Activated T-helper 17 cell treated with anti-CD3 and anti-CD28 coated beads, Interleukin-2, amount 50 U/mL, for 72 hours (primary cell): ENCODE measurements at regions not wholly inside any gene's neighbourhood (a gene's known extent, or its start where the extent isn't known, plus 50 kb on each side); places are given as distances from the start of the nearest gene placed in this dataset.
"Not testable (repeated sequence)": the region's sequence is repeated elsewhere in the genome, so short reads cannot be mapped to it uniquely, and the experiment has no call there.

Experiments
- ATAC-seq: fragments of 150-1000 bp; cut with Tn5 transposase; replicated peaks from 2 replicates; pipeline ENCODE4 v1.10.0; 2021; ENCODE audit warnings: mild to moderate bottlenecking, moderate library complexity
- H3K27ac Mint-ChIP-seq: one replicate; pipeline ENCODE4 v1.8.0; 2022; ENCODE audit warnings: mixed read lengths
- H3K27me3 Mint-ChIP-seq: one replicate; pipeline ENCODE4 v1.8.0; 2022; ENCODE audit warnings: mixed read lengths
- H3K36me3 Mint-ChIP-seq: one replicate; pipeline ENCODE4 v1.8.0; 2022; ENCODE audit warnings: low read depth, mild to moderate bottlenecking, mixed read lengths
- H3K4me1 Mint-ChIP-seq: one replicate; pipeline ENCODE4 v1.8.0; 2022; ENCODE audit warnings: mixed read lengths
- H3K4me3 Mint-ChIP-seq: one replicate; pipeline ENCODE4 v1.8.0; 2022; ENCODE audit warnings: mild to moderate bottlenecking, mixed read lengths
- H3K9me3 Mint-ChIP-seq: one replicate; pipeline ENCODE4 v1.8.0; 2022; ENCODE audit warnings: mixed read lengths

GRCh38 chr17:13120864-13121263 is 103.0 kb upstream of the ELAC2 start:
- Mint-ChIP-seq H3K4me3 (no peak overlapping the region), H3K27me3 (peaks cover 7% of the 10 kb centered on the region), H3K27ac (no peak overlapping the region), H3K4me1 (no peaks in the 10 kb centered on the region), H3K36me3 (no peaks in the 10 kb centered on the region), H3K9me3 (no peaks in the 10 kb centered on the region)
- ATAC-seq: no peak

GRCh38 chr17:13118311-13118710 is 100.5 kb upstream of the ELAC2 start:
- H3K9me3 Mint-ChIP-seq: no peaks in the 10 kb centered on the region
- peaks cover 10% of the 10 kb centered on the region for H3K27me3 Mint-ChIP-seq
- H3K4me1 Mint-ChIP-seq: no peaks in the 10 kb centered on the region
- H3K27ac Mint-ChIP-seq: no peak overlapping the region
- H3K36me3 Mint-ChIP-seq: no peaks in the 10 kb centered on the region
- H3K4me3 Mint-ChIP-seq: no peak overlapping the region
- ATAC-seq: no peak

GRCh38 chr17:13117616-13118015 is 99.8 kb upstream of the ELAC2 start:
- Mint-ChIP-seq H3K4me3 (no peak overlapping the region), H3K27me3 (peaks cover 14% of the 10 kb centered on the region), H3K4me1 (no peaks in the 10 kb centered on the region), H3K27ac (no peak overlapping the region), H3K36me3 (no peaks in the 10 kb centered on the region), H3K9me3 (no peaks in the 10 kb centered on the region)
- no peak for ATAC-seq

DNA sequence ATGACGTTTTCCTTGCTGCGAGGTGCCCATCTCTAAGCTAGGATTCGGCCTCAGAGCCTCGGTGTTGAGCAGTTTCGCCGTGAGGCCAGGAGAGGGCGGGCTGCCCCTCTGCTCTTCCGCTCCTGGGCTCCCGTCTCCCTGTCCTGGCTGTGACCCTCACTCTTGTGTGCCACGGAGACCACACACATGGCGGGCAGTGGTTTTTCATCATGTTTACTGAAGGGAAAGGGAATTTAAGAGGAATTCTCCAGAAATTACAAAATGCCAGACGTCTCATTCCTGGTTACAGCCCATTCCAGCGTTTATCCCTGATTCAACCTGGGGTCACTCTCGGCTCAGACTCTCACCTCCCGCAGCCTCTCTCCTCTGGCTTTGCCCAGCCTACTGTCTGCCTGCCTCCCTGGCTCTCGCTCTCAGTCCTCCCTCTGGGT is 96.8 kb upstream of the ELAC2 start:
- ATAC-seq: no peak
- H3K9me3 Mint-ChIP-seq: no peaks in the 10 kb centered on the region
- no peak overlapping the region for H3K4me3 Mint-ChIP-seq
- no peaks in the 10 kb centered on the region for H3K4me1 Mint-ChIP-seq
- H3K27ac Mint-ChIP-seq: no peak overlapping the region
- H3K27me3 Mint-ChIP-seq: peaks cover 16% of the 10 kb centered on the region
- no peaks in the 10 kb centered on the region for H3K36me3 Mint-ChIP-seq

GRCh38 chr17:13113821-13114525 is 96.1 kb upstream of the ELAC2 start:
- Mint-ChIP-seq H3K9me3 (no peaks in the 10 kb centered on the region), H3K27me3 (peaks cover 16% of the 10 kb centered on the region), H3K36me3 (no peaks in the 10 kb centered on the region), H3K4me3 (no peak overlapping the region), H3K4me1 (no peaks in the 10 kb centered on the region), H3K27ac (no peak overlapping the region)
- ATAC-seq: no peak

DNA sequence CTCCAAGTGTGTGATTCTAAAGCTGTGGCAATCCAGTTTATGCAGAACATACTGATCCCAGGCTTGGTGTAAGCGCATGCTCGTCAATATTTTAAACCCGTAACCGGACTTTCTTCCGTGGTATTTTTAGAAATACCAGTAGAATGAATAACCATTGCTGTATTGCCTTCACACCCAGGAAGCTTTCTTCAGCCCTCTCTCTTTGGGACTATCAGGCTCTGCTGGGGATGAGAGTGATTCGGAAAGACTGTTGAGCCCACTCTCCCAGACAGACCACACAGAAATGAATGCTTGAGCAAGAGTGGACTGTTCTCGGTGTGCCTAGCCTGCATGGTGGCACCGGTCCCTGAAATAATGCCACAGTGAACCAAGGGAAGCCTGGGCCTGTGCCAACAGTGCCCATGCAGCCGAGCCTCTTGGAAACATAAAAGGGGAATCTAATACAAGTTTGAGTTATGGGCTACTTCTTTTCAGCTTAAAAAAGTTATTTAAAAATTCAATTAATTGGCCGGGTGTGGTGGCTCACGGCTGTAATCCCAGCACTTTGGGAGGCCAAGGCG is 89.9 kb upstream of the ELAC2 start:
- no peak for ATAC-seq
- no peaks in the 10 kb centered on the region for H3K4me1 Mint-ChIP-seq
- no peaks in the 10 kb centered on the region for H3K9me3 Mint-ChIP-seq
- H3K27me3 Mint-ChIP-seq: peaks cover 10% of the 10 kb centered on the region
- H3K36me3 Mint-ChIP-seq: no peaks in the 10 kb centered on the region
- H3K27ac Mint-ChIP-seq: no peak overlapping the region
- H3K4me3 Mint-ChIP-seq: no peak overlapping the region

DNA sequence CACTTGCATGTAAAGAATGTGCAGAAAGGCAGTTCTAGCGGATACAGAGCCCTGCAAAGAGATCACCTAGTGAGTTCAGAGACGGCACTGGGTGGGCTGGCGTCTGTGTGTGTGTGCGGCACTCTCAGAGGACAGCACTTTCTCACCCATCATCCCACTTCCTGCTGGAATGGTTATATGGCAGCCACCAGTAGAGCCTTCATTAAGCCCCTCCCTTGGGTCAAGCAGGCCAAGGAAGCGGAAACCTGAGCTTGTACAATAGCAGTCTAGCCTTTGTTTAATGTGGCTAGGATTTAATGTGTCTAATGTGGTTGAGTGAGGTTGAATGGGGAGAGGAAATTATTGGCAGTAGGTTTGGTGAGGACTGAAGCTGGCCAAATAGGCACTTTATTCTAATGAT is 88.3 kb upstream of the ELAC2 start:
- Mint-ChIP-seq H3K4me1 (no peaks in the 10 kb centered on the region), H3K27ac (no peak overlapping the region), H3K36me3 (no peaks in the 10 kb centered on the region), H3K9me3 (no peaks in the 10 kb centered on the region), H3K27me3 (peaks cover 3% of the 10 kb centered on the region), H3K4me3 (no peak overlapping the region)
- no peak for ATAC-seq

DNA sequence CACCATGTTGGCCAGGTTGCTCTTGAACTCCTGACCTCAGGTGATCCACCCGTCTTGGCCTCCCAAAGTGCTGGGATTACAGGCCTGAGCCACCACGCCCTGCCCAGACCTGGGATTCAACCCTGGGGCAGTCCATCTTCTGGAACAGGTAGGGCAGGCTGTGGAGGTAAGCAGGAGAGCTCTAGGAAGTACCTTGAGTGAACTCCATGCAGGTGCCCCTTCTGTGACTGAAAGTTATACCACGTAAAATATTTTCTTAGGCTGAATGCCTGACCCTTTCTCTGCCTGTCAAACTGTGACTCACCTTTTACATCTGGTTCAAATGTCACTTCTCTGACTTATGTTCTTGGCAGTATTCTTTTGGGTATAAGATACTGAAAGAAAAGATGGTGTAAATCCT is 86.7 kb upstream of the ELAC2 start:
- Mint-ChIP-seq H3K36me3 (no peaks in the 10 kb centered on the region), H3K4me3 (no peak overlapping the region), H3K9me3 (no peaks in the 10 kb centered on the region), H3K27me3 (peaks cover 7% of the 10 kb centered on the region), H3K27ac (no peak overlapping the region), H3K4me1 (no peaks in the 10 kb centered on the region)
- no peak for ATAC-seq

DNA sequence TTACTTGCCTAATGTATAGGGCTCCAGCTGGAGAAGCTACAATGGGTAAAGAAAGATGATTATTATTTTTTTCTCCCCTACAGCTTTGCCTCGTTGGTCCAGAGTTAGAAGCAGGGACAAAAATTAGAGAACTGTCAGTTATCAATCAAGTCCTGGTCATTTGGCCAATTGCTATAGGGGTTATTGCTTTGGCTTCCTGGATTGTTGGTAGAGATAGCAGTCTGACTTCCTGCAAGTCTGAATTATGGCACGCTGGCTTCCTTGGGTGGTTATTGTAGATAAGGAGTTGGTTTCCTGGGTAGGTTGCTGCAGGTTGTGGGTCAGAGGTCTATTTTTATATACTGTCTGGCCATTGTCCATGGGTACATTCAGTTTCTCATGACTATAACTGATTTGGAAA is 84.7 kb upstream of the ELAC2 start:
- Mint-ChIP-seq H3K4me3 (no peak overlapping the region), H3K4me1 (no peaks in the 10 kb centered on the region), H3K27me3 (peaks cover 7% of the 10 kb centered on the region), H3K9me3 (no peaks in the 10 kb centered on the region), H3K36me3 (no peaks in the 10 kb centered on the region), H3K27ac (no peak overlapping the region)
- ATAC-seq: no peak

DNA sequence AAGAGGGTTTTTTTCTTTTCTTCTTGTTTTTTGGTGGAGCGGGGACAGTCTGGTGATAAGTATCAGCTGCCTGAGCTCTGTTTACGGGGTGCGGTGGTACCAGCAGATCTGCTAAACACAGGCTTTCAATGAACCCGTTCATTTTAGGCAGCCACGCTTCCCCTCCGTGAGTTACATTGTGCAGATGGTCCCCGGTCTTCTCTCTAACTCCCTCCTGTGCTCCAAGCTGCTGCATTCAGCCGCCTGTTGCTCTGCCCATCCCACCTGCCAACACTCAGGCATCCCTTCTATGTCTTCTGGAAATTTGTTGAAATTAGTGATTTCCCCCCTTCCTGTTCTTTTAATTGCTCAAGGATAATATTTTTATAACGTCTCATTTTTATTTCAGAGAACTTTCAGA is 82.1 kb upstream of the ELAC2 start:
- no peaks in the 10 kb centered on the region for H3K4me1 Mint-ChIP-seq
- H3K27ac Mint-ChIP-seq: no peak overlapping the region
- H3K27me3 Mint-ChIP-seq: peaks cover 5% of the 10 kb centered on the region
- H3K36me3 Mint-ChIP-seq: no peaks in the 10 kb centered on the region
- ATAC-seq: no peak
- no peaks in the 10 kb centered on the region for H3K9me3 Mint-ChIP-seq
- H3K4me3 Mint-ChIP-seq: no peak overlapping the region

DNA sequence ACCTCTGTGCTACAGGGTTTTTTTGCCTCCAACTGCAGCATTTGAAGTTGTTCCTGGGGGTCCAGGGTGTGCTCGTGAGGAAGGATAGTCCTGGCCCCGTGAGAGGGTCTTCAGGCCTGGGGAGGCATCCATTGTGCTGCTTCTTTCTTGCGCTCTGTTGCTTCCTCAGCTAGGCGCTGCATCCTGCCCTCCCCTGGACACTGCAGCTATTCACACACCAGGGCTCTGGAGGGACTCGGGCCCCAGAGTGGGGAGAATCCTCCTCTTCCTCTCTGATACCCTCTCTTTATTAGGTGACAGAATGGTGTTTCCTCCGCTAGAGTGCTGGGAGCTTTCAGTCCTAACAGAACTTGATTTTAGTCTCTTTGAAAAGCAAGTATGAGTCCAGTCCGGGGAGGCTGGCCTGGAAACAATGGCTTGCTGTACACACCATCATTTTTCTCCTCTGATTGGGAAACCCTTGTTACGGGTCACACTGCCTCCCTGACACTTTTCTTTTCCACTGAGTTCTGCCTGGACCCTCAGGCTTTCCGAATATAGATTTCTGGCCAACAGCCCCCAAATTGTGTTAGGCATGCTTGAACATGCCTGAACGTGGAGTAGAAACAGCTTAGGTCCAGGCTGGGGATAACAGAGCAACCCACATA is 81.4 kb upstream of the ELAC2 start:
- ATAC-seq: no peak
- H3K4me1 Mint-ChIP-seq: no peaks in the 10 kb centered on the region
- H3K9me3 Mint-ChIP-seq: no peaks in the 10 kb centered on the region
- no peaks in the 10 kb centered on the region for H3K36me3 Mint-ChIP-seq
- H3K4me3 Mint-ChIP-seq: no peak overlapping the region
- H3K27ac Mint-ChIP-seq: no peak overlapping the region
- peaks cover 5% of the 10 kb centered on the region for H3K27me3 Mint-ChIP-seq

DNA sequence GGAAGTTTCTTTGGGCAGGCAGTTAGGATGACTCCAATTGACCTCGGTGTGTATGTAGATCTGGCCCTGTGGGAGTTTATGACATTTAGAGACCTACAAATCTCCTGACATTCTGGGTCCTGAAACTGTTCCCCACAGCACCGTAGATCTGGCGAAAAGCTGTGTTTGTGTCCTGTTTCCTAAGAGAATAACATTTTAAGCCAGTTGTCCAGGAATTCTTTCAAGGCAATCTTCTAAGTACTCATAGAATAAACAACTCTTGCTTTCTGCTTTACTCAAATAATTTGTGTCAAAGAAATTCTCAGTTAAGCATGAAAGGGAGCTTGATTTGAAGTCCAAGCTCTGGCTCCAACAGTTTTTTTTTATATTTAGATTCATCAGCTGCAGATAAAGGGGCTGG is 78.5 kb upstream of the ELAC2 start:
- H3K9me3 Mint-ChIP-seq: no peaks in the 10 kb centered on the region
- ATAC-seq: no peak
- no peaks in the 10 kb centered on the region for H3K36me3 Mint-ChIP-seq
- H3K27ac Mint-ChIP-seq: no peak overlapping the region
- H3K4me3 Mint-ChIP-seq: no peak overlapping the region
- no peaks in the 10 kb centered on the region for H3K4me1 Mint-ChIP-seq
- peaks cover 10% of the 10 kb centered on the region for H3K27me3 Mint-ChIP-seq

GRCh38 chr17:13092010-13092409 is 74.2 kb upstream of the ELAC2 start:
- not testable (repeated sequence) for H3K4me3 Mint-ChIP-seq, H3K27me3 Mint-ChIP-seq, H3K27ac Mint-ChIP-seq, ATAC-seq, H3K4me1 Mint-ChIP-seq, H3K36me3 Mint-ChIP-seq, H3K9me3 Mint-ChIP-seq

DNA sequence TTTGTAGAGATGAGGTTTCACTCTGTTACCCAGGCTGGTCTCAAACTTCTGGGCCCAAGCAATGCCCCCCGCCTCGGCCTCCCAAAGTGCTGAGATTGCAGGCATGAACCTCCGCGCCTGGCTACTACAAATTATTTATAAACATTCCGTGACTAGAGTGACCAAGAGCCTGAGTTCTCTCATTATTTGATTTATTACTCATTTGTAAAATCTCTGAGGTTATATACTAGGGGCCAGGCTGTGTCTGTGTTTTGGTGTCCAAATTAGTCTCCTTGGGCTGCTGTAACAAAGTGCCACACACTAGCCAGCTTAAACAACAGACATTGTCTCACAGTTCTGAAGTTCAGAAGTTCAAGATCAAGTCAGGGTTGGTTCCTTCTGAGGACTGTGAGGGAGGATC is 70.8 kb upstream of the ELAC2 start:
- H3K9me3 Mint-ChIP-seq: no peaks in the 10 kb centered on the region
- no peak overlapping the region for H3K4me3 Mint-ChIP-seq
- ATAC-seq: no peak
- H3K36me3 Mint-ChIP-seq: no peaks in the 10 kb centered on the region
- H3K4me1 Mint-ChIP-seq: no peaks in the 10 kb centered on the region
- peaks cover 8% of the 10 kb centered on the region for H3K27me3 Mint-ChIP-seq
- H3K27ac Mint-ChIP-seq: no peak overlapping the region

GRCh38 chr17:13087802-13088201 is 70.0 kb upstream of the ELAC2 start:
- no peak for ATAC-seq
- Mint-ChIP-seq H3K27ac (no peak overlapping the region), H3K4me1 (no peaks in the 10 kb centered on the region), H3K36me3 (no peaks in the 10 kb centered on the region), H3K4me3 (no peak overlapping the region), H3K9me3 (peaks cover under 1% of the 10 kb centered on the region), H3K27me3 (peaks cover 3% of the 10 kb centered on the region)
